ENCODE measurements at regions not wholly inside any gene's neighbourhood (a gene's known extent, or its start where the extent isn't known, plus 50 kb on each side); places are given as distances from the start of the nearest gene placed in this dataset.

- TF ChIP-seq CTCF (IDR thresholded peaks at IDR 0.05): no peak
- TF ChIP-seq POLR2A (IDR thresholded peaks at IDR 0.05): no peak
- no peak for TF ChIP-seq POLR2AphosphoS5 (IDR thresholded peaks at IDR 0.05; ENCODE audit: insufficient read depth in 1 of 2, low read depth in 1 of 2)
Measured at GRCh38 chr7:10919923-10920322, 53.7 kb upstream of the PHF14 start.
